ENCODE measurements at regions not wholly inside any gene's neighbourhood (a gene's known extent, or its start where the extent isn't known, plus 50 kb on each side); places are given as distances from the start of the nearest gene placed in this dataset.

GRCh38 chr6:3612341-3613041 lies 139.0 kb downstream of the PXDC1 start:
- Histone ChIP-seq H3K27ac (ENCODE audit: low read depth in 1 of 2, low read length in 2 of 2) (no peak overlapping the region), H3K4me3 (ENCODE audit: low read length) (no peak overlapping the region), H3K4me1 (ENCODE audit: insufficient read depth, low read length) (no peaks in the 10 kb centered on the region), H3K27me3 (ENCODE audit: control insufficient read depth in 1 of 2, insufficient read depth in 2 of 2, low read length in 2 of 2) (no peaks in the 10 kb centered on the region), H3K9me3 (ENCODE audit: control insufficient read depth in 1 of 2, insufficient read depth in 1 of 2, low read length in 2 of 2) (no peaks in the 10 kb centered on the region), H3K36me3 (ENCODE audit: insufficient read depth, low read length) (no peaks in the 10 kb centered on the region)
- no peak for TF ChIP-seq CTCF (IDR thresholded peaks at IDR 0.05)
- POLR2A ChIA-PET, result no interaction called here
- no peak for DNase-seq
- Mint-ChIP-seq H3K36me3 (ENCODE audit: low read depth) (no peaks in the 10 kb centered on the region), H3K4me3 (no peak overlapping the region), H3K27me3 (peaks cover 28% of the 10 kb centered on the region), H3K4me1 (ENCODE audit: low read depth) (no peaks in the 10 kb centered on the region), H3K27ac (no peak overlapping the region), H3K9me3 (no peaks in the 10 kb centered on the region)
- intact Hi-C loops (cut with DNase I, micrococcal nuclease), result no loop called here
- CTCF ChIA-PET, result no interaction called here
- ATAC-seq (ENCODE audit: poor library complexity), result no peak

GRCh38 chr6:3610921-3611320 lies 140.6 kb downstream of the PXDC1 start:
- Histone ChIP-seq H3K36me3 (ENCODE audit: insufficient read depth, low read length) (no peaks in the 10 kb centered on the region), H3K27me3 (ENCODE audit: control insufficient read depth in 1 of 2, insufficient read depth in 2 of 2, low read length in 2 of 2) (no peaks in the 10 kb centered on the region), H3K4me3 (ENCODE audit: low read length) (no peak overlapping the region), H3K9me3 (ENCODE audit: control insufficient read depth in 1 of 2, insufficient read depth in 1 of 2, low read length in 2 of 2) (no peaks in the 10 kb centered on the region), H3K4me1 (ENCODE audit: insufficient read depth, low read length) (no peaks in the 10 kb centered on the region), H3K27ac (ENCODE audit: low read depth in 1 of 2, low read length in 2 of 2) (no peak overlapping the region)
- Mint-ChIP-seq H3K4me3 (no peak overlapping the region), H3K4me1 (ENCODE audit: low read depth) (no peaks in the 10 kb centered on the region), H3K36me3 (ENCODE audit: low read depth) (no peaks in the 10 kb centered on the region), H3K27ac (no peak overlapping the region), H3K27me3 (peaks cover 28% of the 10 kb centered on the region), H3K9me3 (no peaks in the 10 kb centered on the region)
- DNase-seq (no peak), ATAC-seq (ENCODE audit: poor library complexity) (no peak)
- TF ChIP-seq CTCF (IDR thresholded peaks at IDR 0.05), result no peak
- POLR2A ChIA-PET, result no interaction called here
- CTCF ChIA-PET, result no interaction called here
- intact Hi-C loops (cut with DNase I, micrococcal nuclease), result no loop called here

GRCh38 chr6:3610206-3610605 lies 141.3 kb downstream of the PXDC1 start:
- H3K36me3 Mint-ChIP-seq (ENCODE audit: low read depth), result no peaks in the 10 kb centered on the region
- no peak overlapping the region for H3K4me3 Mint-ChIP-seq
- H3K9me3 Mint-ChIP-seq, result no peaks in the 10 kb centered on the region
- no peak overlapping the region for H3K4me3 ChIP-seq (ENCODE audit: low read length)
- no peak overlapping the region for H3K27ac ChIP-seq (ENCODE audit: low read depth in 1 of 2, low read length in 2 of 2)
- H3K36me3 ChIP-seq (ENCODE audit: insufficient read depth, low read length), result no peaks in the 10 kb centered on the region
- H3K9me3 ChIP-seq (ENCODE audit: control insufficient read depth in 1 of 2, insufficient read depth in 1 of 2, low read length in 2 of 2), result no peaks in the 10 kb centered on the region
- intact Hi-C loops (cut with DNase I, micrococcal nuclease), result no loop called here
- H3K4me1 Mint-ChIP-seq (ENCODE audit: low read depth), result no peaks in the 10 kb centered on the region
- H3K27me3 ChIP-seq (ENCODE audit: control insufficient read depth in 1 of 2, insufficient read depth in 2 of 2, low read length in 2 of 2), result no peaks in the 10 kb centered on the region
- ChIA-PET CTCF (no interaction called here), POLR2A (no interaction called here)
- ATAC-seq (ENCODE audit: poor library complexity), result no peak
- no peak for TF ChIP-seq CTCF (IDR thresholded peaks at IDR 0.05)
- no peak overlapping the region for H3K27ac Mint-ChIP-seq
- no peaks in the 10 kb centered on the region for H3K4me1 ChIP-seq (ENCODE audit: insufficient read depth, low read length)
- no peak for DNase-seq
- peaks cover 28% of the 10 kb centered on the region for H3K27me3 Mint-ChIP-seq
